T-helper 1 cell treated with Interleukin-12 subunit alpha and Interleukin-12 subunit beta and Interleukin-4 antibody, amounts not matched to agents 30 ng/mL and 1 ng/mL, for 36 hours (primary cell): ENCODE measurements at regions not wholly inside any gene's neighbourhood (a gene's known extent, or its start where the extent isn't known, plus 50 kb on each side); places are given as distances from the start of the nearest gene placed in this dataset.

Experiments
- intact Hi-C: fragments of 100-400 bp; cut with micrococcal nuclease; formaldehyde crosslinking; loops from one replicate; pipeline ENCODE4 v1.15.1; 2024

- intact Hi-C loops = no loop called here
Observed at GRCh38 chr11:31910950-31911576, 99.9 kb upstream of the PAX6 start.

DNA sequence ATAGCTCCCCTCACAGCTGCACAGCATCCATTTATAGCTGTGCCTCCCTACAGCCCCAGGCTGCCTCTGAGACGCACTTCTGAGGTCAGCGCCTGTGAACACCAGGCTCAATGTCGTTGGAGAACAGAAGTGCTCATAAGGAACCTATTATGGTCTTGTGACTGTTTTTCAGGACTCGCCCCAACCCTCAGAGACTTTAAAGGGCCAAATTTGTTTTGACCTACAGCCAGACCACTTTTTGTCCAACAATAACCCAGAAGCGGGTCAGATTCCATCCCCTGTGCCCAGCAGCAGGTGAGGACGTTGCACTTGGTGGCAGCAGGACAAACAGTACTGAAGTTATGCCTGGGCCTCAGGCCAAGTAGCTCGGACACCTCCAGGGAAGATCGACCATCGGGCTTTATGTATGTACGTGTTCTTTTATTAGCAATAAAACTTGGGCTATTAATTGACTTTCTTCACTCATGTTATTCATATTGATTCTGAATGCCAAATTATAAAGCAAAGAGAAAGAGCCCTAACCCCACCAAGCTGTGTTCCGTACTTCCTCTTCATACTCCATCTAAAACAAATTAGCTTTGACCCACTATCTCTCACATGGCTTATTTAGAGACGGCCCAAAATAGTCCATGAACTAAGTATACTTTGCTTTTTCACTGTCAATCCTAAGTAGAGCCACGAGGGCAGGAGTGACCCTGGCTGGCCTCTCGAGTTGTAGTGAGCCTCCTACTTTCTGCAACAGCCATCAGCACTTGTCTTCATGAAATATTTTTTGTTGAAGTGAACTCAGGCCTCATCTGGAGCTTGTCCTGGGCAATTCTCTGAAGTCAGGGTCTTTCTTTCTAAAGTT is 92.3 kb upstream of the PAX6 start:
- intact Hi-C loops = no loop called here

GRCh38 chr11:31902706-31903105 is 91.6 kb upstream of the PAX6 start:
- intact Hi-C loops = no loop called here

DNA sequence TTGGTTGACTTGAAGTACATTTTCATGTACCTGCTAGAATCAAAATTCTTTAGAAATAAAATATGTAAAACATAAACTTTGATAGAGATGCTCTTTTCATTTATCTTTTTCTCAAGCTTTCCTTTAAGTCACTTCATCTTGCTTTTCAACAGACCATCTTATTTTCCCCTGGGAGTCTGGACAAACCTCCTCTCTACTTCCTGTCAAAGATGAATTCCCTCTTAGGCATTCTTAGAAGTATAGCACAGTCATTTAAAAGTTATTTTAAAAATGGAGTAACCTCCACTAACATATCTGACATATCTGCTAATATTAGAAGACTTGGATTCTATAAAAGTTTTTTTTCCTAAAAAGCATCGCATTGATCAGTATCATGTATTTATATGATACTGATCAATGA is 84.8 kb upstream of the PAX6 start:
- intact Hi-C loops = no loop called here

GRCh38 chr11:31887180-31887579 is 76.1 kb upstream of the PAX6 start:
- intact Hi-C loops = no loop called here

DNA sequence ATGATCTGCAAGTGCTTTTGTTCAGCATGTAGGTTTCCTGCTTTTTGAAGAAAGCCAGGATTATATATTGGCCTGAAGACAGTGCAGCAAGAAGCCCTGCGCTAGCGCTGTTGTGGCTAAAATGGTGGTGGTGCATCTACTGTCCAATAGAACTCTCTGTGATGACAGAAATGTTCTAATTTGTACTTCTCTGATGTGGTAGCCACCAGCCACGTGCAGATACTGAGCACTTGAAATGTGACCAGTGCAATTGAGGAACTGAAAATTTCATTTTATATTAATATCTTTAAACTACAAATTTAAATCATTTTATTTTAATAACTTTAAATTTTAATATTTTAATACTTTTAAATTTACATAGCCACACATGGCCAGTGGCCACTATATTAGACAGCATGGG is 73.0 kb upstream of the PAX6 start:
- intact Hi-C loops = no loop called here

- intact Hi-C loops = no loop called here
Observed at GRCh38 chr11:31883435-31883834, 72.3 kb upstream of the PAX6 start.

DNA sequence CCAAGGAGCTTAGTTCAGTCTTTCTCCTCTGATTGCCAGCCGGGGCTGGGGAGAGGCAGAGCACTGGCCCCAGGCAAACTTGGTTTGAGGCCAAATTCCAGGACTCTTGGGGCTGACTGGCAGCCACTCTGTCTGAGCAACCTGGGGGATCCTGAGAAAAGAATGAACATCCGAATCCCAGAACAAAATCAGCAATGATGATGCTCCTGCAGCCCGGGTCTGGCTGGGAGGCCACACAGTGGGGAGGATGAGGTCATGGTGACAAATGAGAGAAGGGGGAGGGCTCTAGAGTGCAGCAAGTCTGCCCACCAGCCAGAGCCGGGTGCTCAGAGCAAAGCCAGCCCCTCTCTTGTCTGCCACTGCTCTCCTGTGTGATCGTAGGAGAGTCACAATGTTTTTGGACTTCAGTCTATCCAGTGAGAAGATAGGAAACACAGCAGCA is 71.8 kb upstream of the PAX6 start:
- intact Hi-C loops = no loop called here

GRCh38 chr11:31881825-31882224 is 70.7 kb upstream of the PAX6 start:
- intact Hi-C loops = no loop called here

- intact Hi-C loops = no loop called here
Observed at GRCh38 chr11:31879681-31880080, 68.6 kb upstream of the PAX6 start.

DNA sequence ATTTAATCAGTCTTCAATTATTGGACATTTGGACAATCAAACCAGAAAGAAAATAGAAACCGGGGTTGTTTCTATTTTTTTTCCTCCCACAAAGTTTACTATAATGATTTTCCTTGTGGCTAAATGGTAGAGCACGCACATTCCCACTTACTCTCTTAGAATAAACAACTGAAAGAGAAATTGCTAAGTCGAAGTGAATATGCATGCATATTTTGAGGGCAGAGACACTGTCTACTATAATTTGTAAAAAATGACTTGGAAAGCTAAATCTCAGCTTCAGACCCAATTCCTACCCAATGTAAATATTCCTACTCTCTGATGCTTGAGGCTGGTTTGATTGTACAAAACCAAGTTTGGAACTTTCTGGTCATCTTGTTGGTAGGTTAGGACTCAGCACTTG is 66.7 kb upstream of the PAX6 start:
- intact Hi-C loops = no loop called here

DNA sequence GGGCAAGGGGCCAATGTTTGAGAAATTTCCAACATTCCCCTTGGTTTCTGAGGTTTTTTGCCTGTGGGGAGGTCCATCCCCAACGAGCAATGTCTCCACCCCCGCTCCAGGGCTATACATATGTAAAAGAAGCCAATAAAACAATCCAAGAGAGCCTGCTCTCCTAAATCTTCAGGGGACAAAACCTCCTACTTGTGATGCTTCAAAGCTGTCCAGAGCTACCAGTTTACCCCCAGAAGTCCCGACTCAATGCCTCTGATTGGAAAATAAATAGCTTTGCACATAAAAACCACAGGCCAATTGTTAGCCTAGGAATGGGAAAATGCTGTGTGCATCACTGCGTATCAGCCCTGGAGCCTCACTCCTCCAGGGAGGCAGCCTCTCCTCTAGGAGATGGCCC is 66.0 kb upstream of the PAX6 start:
- intact Hi-C loops = no loop called here

DNA sequence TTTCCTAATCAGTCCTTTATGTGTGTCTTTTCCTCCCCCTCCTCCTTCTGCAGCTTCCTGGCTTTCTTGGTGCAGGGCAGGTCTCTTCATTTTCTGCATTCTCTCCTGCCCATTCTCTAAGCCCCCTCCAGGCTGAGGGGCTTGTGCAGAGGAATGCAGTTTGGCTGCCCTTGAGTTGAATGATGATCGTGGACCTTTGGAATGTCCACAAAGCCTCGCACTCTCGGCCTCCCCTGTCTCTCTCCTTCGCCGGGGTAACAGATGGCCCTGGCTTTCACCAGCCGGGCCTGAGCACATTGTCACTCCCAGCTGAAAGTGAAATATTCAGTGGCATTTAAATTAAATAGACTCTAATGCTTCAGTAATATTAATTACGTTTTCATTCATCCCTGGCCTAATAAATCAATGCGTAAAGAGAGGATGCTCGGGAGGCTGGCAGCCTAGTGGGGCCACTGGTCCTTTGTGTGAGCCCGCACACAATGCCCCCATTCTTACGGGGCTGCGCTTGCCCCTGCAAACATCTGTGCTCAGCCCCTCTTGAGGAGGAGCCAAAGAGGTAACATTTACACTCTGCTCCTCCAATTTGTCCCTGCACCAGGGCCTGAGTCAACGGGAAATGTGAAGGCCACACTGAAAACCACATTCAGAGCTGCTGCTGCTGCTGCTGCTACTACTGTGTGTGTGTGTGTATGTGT is 64.9 kb upstream of the PAX6 start:
- intact Hi-C loops = no loop called here

DNA sequence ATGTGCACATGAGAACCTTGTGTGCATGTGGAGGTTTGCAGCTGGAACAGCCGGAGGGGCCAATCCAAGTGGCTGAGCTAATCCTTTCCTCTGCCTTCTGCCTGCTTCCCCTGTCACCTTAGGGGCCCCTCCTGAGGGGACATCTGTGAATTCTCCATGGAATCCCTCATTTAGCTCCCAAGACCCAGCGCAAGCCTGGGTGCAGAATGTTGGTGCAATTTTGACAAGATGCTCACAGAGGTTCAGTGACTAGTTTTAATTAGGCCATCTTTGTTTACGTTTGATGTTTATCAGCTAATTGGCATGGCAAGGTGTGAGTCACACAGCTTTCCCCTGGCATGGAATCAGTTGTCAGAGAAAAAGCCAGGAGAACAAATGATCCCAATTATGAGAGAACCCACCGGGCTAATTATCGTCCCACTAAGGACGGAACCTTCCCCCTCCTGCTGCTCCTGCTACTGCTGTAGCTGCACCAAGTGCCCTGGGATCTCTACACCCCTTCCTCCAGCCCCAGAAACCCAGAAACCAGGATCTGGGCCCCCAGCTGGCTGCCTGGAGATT is 63.6 kb upstream of the PAX6 start:
- intact Hi-C loops = no loop called here

DNA sequence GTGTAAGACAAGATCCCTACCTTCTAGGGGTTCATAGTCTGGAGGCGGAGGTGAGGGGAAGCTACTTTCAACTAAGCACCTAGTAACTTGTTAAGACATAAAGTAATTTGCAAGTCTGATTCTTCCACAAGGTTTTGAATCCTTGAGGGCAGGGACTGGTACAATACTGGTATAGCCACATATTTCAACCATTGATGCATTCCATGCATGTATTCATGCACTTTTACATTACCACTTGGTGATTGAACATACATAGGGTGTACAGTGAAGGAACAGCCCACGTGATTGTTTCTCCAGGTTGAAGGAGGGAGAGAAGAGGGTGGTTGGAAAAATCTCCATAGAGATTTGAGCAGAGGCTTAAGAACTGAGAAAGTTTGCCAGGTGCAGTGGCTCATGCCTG is 62.0 kb upstream of the PAX6 start:
- intact Hi-C loops = no loop called here

GRCh38 chr11:31872076-31872443 is 60.9 kb upstream of the PAX6 start:
- intact Hi-C loops = no loop called here

DNA sequence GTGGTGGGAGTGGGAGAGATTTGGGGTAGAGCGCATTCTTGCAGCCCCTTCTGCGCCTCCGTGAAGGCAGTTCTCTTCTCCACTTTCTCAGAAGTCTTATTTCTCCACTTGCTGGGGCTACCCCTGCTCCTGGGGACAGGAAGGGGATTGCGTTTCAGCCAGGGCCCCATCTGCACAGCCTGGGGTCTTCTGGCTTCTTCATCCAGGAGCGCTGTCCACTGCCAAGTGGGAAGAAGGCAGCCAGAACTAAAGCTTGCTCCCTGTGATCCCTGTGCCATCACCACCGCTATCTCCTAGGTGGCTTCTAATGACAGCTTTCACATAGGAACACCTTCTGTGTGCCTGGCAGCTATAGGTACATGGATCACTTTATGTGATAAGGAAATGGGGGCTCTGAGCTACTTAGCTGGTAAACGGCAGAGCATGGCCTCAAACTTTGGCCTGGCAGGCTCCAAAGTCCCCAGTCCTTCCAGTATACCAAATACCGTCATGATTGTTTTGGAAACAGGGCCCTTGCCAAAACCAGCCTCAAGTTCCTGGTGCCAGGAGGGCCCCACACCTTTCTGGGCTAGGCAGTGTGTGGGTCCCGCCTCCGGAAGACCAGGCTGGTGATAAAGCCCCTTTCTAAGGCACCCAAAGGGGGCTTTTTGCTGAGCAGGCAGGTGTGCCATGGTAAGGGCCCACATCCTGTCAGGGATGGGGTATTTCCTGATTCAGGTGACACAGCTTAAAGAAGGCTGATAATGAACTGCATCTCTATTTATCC is 60.4 kb upstream of the PAX6 start:
- intact Hi-C loops = loop anchor here (1.0 to 2.0 kb wide), 4 partner anchors 87 to 631 kb away; no protein-coding TSS in a partner anchor

DNA sequence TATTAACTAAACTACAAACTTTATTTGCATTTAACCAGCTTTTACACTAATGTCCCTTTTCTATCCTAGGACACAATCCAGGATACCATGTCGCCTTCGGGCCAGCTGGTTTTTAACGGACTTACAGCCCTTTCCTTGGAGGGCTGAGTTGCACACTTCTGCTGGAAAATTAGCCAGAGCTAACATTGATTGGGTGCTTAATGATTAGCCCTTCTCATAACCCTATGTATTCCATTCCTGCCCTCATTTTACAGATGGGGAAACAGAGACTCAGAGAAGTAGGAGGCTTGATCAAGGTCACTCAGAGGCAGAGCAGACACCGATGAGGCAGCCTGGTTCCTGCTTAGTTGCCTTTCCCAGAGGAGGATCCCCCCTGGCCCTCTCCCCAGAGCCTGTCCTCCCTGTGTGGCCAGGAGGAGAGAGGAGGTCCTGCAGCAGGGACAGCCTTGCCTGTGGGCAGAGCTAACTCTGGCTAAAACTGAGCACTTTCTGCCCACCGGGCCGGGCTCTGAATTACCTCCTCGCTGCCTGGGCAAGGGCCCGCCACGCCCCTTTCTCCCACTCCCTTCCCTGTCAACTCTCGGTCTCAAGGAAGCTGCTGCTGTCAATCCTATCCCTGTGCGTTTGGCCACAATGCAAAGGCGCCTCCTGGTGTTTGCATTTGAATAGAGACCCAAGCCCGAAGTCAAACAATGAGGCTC is 59.6 kb upstream of the PAX6 start:
- intact Hi-C loops = loop anchor here (1.0 to 2.0 kb wide), 4 partner anchors 88 to 630 kb away; no protein-coding TSS in a partner anchor

DNA sequence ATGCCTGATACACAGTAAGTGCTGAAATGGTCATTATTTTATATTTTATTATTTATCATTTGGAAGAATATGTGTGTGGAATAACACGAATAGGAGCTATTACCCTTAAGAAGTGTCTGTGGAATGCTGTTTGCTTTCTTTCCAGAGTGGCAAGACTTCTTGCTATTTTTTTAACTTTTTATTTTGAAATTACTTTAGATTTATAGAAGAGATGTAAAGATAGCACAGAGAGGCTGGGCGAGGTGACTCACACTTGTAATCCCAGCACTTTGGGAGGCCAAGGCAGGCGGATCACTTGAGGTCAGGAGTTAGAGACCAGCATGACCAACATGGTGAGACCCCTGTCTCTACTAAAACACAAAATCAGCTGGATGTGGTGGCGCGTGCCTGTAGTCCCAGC is 58.9 kb upstream of the PAX6 start:
- intact Hi-C loops = loop anchor here (2.0 kb wide), 2 partner anchors 381 to 629 kb away; no protein-coding TSS in a partner anchor

DNA sequence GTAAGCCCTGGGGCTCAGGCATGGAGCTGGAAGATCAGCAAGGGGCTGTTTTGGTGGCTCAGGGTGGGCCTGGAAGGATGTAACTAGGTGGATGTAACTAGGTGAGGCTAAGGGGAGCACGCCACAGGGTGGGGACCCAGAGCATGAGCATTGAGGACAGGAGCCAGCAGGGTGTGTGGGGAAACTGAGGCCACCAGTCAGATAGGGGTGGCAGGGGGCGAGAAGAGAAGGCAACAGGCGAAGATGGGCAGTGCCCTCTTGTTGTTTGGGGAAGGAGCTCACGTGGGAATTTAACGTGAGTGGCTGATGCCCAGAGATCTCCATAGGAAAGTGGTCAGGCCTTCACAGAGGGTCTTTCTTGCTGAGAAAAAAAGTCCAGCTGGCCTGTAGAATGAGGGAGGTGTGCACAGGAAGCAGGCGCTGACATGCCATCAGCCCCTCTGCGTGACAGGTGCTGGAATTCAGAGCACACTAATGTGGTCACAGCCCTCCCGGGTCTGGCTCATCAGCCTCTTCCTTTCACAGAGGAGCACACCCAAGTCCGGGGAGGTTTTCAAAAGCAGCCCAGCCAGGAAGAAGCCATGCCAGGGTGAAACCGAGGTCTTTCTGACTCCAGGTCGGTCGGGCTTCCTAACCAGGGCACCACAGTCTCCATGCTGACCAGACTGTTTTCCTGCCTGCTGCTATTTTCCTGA is 54.6 kb upstream of the PAX6 start:
- intact Hi-C loops = no loop called here
